Astrocyte (in vitro differentiated cells and primary cell): ENCODE measurements at regions not wholly inside any gene's neighbourhood (a gene's known extent, or its start where the extent isn't known, plus 50 kb on each side); places are given as distances from the start of the nearest gene placed in this dataset.

Experiments used
- DNase-seq: peaks from one replicate; pipeline ENCODE4 v3.0.0-alpha.2; 2010; ENCODE audit warnings: low read depth
- FAIRE-seq: peaks from 2 replicates; lab custom pipeline; 2011; peaks lifted over from hg19 to GRCh38; lab: Jason Lieb, UNC
- H2AFZ ChIP-seq: 2 replicates; pipeline ENCODE4 v1.6.0; 2012; ENCODE audit warnings: low read depth, low read length, inconsistent platforms
- H3K27ac ChIP-seq: 2 replicates; pipeline ENCODE4 v1.5.1; 2011; ENCODE audit warnings: low read depth, low read length, inconsistent platforms
- H3K27me3 ChIP-seq: 2 replicates; pipeline ENCODE4 v1.6.0; 2011; ENCODE audit warnings: low read length, inconsistent platforms; ENCODE audit not compliant: insufficient read depth
- H3K36me3 ChIP-seq: 2 replicates; pipeline ENCODE4 v1.5.1; 2011; ENCODE audit warnings: low read length, inconsistent platforms; ENCODE audit not compliant: insufficient read depth
- H3K4me1 ChIP-seq: 2 replicates; pipeline ENCODE4 v1.5.1; 2011; ENCODE audit warnings: low read length, inconsistent platforms; ENCODE audit not compliant: insufficient read depth
- H3K4me2 ChIP-seq: 2 replicates; pipeline ENCODE4 v1.6.0; 2012; ENCODE audit warnings: low read length, inconsistent platforms
- H3K4me3 ChIP-seq: 2 replicates; pipeline ENCODE4 v1.5.1; 2011; ENCODE audit warnings: low read depth, mild to moderate bottlenecking, low read length, inconsistent platforms; ENCODE audit not compliant: insufficient read depth
- H3K79me2 ChIP-seq: 2 replicates; pipeline ENCODE4 v1.6.0; 2012; ENCODE audit warnings: mild to moderate bottlenecking, low read length, inconsistent platforms; ENCODE audit not compliant: insufficient read depth
- H3K9ac ChIP-seq: 2 replicates; pipeline ENCODE4 v1.6.0; 2012; ENCODE audit warnings: mild to moderate bottlenecking, low read length, inconsistent platforms
- H3K9me3 ChIP-seq: 2 replicates; pipeline ENCODE4 v1.5.1; 2012; ENCODE audit warnings: low read depth, mild to moderate bottlenecking, low read length, inconsistent platforms; ENCODE audit not compliant: insufficient read depth
- H4K20me1 ChIP-seq: 2 replicates; pipeline ENCODE4 v1.6.0; 2012; ENCODE audit warnings: low read length, inconsistent platforms; ENCODE audit not compliant: insufficient read depth
- H3K27ac Mint-ChIP-seq: one replicate; pipeline ENCODE4 v1.8.0; 2021; ENCODE audit warnings: mild to moderate bottlenecking, mixed read lengths; ENCODE audit not compliant: unreplicated experiment
- H3K27me3 Mint-ChIP-seq: one replicate; pipeline ENCODE4 v1.8.0; 2021; ENCODE audit warnings: low read depth, mixed read lengths; ENCODE audit not compliant: unreplicated experiment
- H3K36me3 Mint-ChIP-seq: one replicate; pipeline ENCODE4 v1.8.0; 2021; ENCODE audit warnings: low read depth, mixed read lengths; ENCODE audit not compliant: unreplicated experiment
- H3K4me1 Mint-ChIP-seq: one replicate; pipeline ENCODE4 v1.8.0; 2021; ENCODE audit warnings: low read depth, mixed read lengths; ENCODE audit not compliant: unreplicated experiment
- H3K4me3 Mint-ChIP-seq: one replicate; pipeline ENCODE4 v1.8.0; 2021; ENCODE audit warnings: mild to moderate bottlenecking, moderate library complexity, mixed read lengths; ENCODE audit not compliant: unreplicated experiment
- H3K9me3 Mint-ChIP-seq: one replicate; pipeline ENCODE4 v1.8.0; 2021; ENCODE audit warnings: mild to moderate bottlenecking, mixed read lengths; ENCODE audit not compliant: unreplicated experiment
- CTCF ChIP-seq: IDR thresholded peaks from 2 replicates; pipeline ENCODE4 v1.5.1; 2011; ENCODE audit warnings: low read depth, mild to moderate bottlenecking, inconsistent platforms, low read length, moderate library complexity; ENCODE audit not compliant: insufficient read depth
- EZH2 ChIP-seq: IDR thresholded peaks from 2 replicates; pipeline ENCODE4 v1.6.1; 2012; ENCODE audit warnings: mild to moderate bottlenecking, low read length, inconsistent platforms; ENCODE audit not compliant: insufficient read depth

GRCh38 chr10:106520698-106521097 lies 643.8 kb downstream of the SORCS1 start:
- Histone ChIP-seq H3K9me3 (no peaks in the 10 kb centered on the region), H3K27ac (no peak overlapping the region), H3K4me2 (no peak overlapping the region), H3K4me1 (no peaks in the 10 kb centered on the region), H3K79me2 (no peaks in the 10 kb centered on the region), H2AFZ (no peak overlapping the region), H4K20me1 (no peaks in the 10 kb centered on the region), H3K4me3 (no peak overlapping the region), H3K36me3 (no peaks in the 10 kb centered on the region), H3K27me3 (no peaks in the 10 kb centered on the region), H3K9ac (no peak overlapping the region)
- peaks cover 3% of the 10 kb centered on the region for H3K27me3 Mint-ChIP-seq
- H3K36me3 Mint-ChIP-seq: no peaks in the 10 kb centered on the region
- FAIRE-seq: no peak
- no peaks in the 10 kb centered on the region for H3K4me1 Mint-ChIP-seq
- no peaks in the 10 kb centered on the region for H3K9me3 Mint-ChIP-seq
- no peak overlapping the region for H3K4me3 Mint-ChIP-seq
- TF ChIP-seq CTCF: no peak
- TF ChIP-seq EZH2: no peak
- no peak for DNase-seq
- H3K27ac Mint-ChIP-seq: no peak overlapping the region

- Histone ChIP-seq H3K9me3 (no peaks in the 10 kb centered on the region), H3K9ac (no peak overlapping the region), H3K4me1 (no peaks in the 10 kb centered on the region), H3K79me2 (no peaks in the 10 kb centered on the region), H2AFZ (no peak overlapping the region), H3K27me3 (no peaks in the 10 kb centered on the region), H3K36me3 (no peaks in the 10 kb centered on the region), H3K4me2 (no peak overlapping the region), H3K27ac (no peak overlapping the region), H3K4me3 (no peak overlapping the region), H4K20me1 (no peaks in the 10 kb centered on the region)
- H3K4me3 Mint-ChIP-seq: no peak overlapping the region
- H3K4me1 Mint-ChIP-seq: no peaks in the 10 kb centered on the region
- H3K27ac Mint-ChIP-seq: no peak overlapping the region
- H3K36me3 Mint-ChIP-seq: no peaks in the 10 kb centered on the region
- no peaks in the 10 kb centered on the region for H3K9me3 Mint-ChIP-seq
- FAIRE-seq (no peak), DNase-seq (no peak)
- TF ChIP-seq EZH2 (no peak), CTCF (no peak)
- H3K27me3 Mint-ChIP-seq: peaks cover 3% of the 10 kb centered on the region
These were observed 645.0 kb downstream of the SORCS1 start for GRCh38 chr10:106519376-106520030.

GRCh38 chr10:106515206-106515790 lies 649.2 kb downstream of the SORCS1 start:
- FAIRE-seq (no peak), DNase-seq (peak; percentile 37)
- Histone ChIP-seq H3K9ac (no peak overlapping the region), H3K27ac (no peak overlapping the region), H3K27me3 (no peaks in the 10 kb centered on the region), H3K4me3 (no peak overlapping the region), H4K20me1 (no peaks in the 10 kb centered on the region), H3K36me3 (no peaks in the 10 kb centered on the region), H3K4me1 (peaks cover 4% of the 10 kb centered on the region), H3K9me3 (no peaks in the 10 kb centered on the region), H3K4me2 (peak overlapping the region; percentile 33), H2AFZ (no peak overlapping the region), H3K79me2 (no peaks in the 10 kb centered on the region)
- H3K36me3 Mint-ChIP-seq: no peaks in the 10 kb centered on the region
- peaks cover 6% of the 10 kb centered on the region for H3K4me1 Mint-ChIP-seq
- no peaks in the 10 kb centered on the region for H3K9me3 Mint-ChIP-seq
- TF ChIP-seq CTCF (no peak), EZH2 (no peak)
- peaks cover 3% of the 10 kb centered on the region for H3K27me3 Mint-ChIP-seq
- H3K4me3 Mint-ChIP-seq: no peak overlapping the region
- H3K27ac Mint-ChIP-seq: no peak overlapping the region
